ENCODE measurements at regions not wholly inside any gene's neighbourhood (a gene's known extent, or its start where the extent isn't known, plus 50 kb on each side); places are given as distances from the start of the nearest gene placed in this dataset.

DNA sequence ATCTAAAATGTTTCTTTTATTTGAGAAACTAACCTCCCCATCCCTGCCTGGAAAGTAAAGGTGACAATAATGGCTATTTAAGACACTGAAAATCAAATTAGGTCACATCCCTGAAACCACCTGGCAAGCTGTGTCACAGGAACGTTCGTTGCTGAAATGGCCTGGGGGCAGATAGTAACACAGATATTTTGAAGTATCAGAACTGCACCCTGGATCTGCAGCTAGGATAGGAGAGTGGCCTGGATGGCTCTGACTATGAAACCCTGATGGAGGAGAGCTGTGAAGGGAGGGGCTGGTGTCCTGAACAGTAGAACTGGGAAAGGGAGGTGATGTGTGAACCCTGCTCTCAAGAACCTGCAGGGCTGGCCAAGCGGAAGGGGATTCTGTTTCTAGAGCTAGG lies 648.3 kb upstream of the CFAP20DC start:
- DNase-seq = no peak

DNA sequence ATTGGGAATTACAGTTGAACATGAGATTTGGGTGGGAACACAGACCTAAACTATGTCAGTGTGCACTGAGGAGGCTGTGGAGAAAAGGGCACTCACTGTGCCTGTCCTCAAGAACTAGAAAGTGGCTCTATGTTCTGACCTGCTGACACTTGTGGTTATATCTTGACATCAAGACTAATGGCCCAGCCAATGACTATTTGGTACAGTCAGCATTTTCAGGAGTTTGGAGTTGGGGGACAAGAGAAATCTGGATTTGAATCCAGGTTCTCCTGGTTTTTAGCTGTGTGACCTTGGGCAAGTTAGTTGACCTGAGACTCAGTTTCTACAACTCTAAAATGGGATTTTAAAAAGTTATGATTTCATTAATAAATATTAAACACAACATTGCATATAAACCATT lies 647.0 kb upstream of the CFAP20DC start:
- no peak for DNase-seq

DNA sequence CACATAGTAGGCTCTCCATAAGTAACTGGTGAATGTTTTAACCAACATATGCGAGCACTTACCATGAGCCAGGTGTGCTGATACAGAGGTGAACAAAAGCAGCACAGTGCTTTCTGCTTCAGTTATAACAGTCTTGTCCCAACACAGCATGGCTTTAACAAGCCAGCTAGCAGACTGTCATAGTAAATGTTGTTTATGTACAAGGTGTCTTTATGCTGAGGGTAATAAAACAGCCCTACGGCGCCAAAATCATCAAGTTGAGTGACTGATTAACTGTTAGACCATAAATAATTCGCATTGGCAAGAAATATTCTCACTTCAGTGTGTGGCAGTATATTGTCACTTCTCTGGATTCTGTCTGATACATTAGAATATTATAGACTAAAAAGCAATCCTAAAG lies 646.0 kb upstream of the CFAP20DC start:
- no peak for DNase-seq

DNA sequence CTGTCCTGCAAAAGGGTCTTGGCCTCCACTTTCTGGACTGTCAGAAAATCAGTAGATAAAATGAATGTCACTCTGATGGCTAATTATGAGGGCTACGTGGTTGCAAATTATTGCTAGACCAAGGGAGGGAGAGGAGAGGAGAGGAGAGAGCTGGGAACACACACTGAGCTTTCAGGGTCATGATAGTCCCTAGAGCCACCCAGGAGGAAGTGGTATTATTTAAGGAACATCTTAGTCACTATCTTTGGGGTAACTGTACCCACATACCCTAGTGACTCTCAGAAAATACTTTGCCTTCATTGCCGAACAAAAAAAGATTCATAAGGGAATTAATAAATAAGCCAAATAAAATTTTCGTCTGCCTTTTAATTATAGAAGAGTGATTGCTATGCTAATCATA lies 642.3 kb upstream of the CFAP20DC start:
- DNase-seq = no peak

DNA sequence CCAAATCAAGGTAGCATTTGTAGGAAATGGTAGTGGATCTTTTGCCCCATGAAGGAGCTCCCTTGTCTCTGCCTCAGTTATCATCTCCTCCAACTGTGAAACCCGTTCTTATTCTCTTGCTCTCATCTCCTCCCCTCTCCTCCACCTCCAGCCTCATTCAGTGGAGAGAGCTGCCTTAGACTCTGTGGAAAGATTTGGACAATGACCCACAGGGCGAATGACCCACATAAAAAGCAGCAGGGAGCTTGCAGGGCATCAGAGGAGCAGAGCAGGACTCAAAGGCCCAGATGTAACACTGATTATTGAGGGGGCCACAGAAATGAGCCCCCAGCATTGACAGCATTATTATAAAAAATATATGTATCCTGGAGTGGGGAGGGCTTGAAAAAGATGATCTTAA lies 641.1 kb upstream of the CFAP20DC start:
- no peak for DNase-seq

DNA sequence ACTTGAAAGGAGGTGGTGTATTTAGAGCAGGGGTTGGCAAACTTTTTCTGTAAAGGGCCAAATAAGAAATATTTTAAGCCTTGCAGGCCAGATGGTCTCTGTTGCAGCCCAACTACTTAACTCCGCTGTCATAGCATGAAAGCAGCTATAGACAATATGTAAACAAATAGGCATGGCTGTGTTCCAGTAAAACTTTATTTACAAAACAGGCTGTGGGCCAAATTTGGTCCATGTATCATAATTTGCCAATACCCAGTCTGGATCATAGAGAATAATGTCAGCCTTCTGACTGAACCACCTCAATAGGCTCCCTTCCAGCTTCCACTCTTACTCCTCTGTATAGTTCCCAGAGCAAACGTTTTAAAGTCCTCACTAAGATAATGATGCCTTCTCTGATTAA lies 638.8 kb upstream of the CFAP20DC start:
- DNase-seq = no peak

DNA sequence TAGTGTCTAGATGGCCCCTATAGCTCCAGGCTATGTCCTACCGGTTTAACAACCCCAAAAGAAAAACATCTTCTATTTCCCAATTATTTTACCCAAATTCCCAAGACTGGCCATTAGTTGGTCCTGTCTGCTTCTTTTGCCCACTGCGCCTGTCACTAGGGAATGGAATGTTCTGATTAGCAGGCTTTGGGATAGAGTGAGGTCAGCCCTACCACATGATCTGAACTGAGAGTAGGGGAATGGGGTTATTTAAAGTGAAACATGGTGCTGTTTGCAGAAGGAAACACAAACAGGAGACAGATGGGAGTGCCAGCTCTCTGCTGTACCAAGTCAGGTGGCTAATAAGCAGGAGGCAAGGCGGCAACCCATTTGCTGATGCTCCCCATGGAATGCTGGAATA lies 635.6 kb upstream of the CFAP20DC start:
- no peak for DNase-seq

DNA sequence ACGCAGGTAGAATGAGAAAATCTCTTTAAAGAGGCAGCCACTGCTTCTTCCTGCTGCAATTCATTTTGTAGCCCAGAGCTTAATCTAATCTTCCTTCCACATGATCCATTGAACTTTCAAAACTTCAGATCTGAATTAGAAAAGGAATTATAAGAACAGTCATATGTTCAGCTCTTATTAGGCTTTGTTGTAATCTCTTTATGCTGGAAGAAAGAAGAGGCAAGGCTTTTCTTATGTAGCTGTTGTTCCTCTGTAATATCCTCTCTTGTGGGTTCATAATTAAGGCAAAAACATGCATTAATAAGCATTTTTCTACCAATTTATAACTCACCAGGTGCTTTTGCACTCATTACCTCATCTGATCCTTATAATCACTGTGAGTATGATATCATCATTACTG lies 634.9 kb upstream of the CFAP20DC start:
- DNase-seq = no peak

DNA sequence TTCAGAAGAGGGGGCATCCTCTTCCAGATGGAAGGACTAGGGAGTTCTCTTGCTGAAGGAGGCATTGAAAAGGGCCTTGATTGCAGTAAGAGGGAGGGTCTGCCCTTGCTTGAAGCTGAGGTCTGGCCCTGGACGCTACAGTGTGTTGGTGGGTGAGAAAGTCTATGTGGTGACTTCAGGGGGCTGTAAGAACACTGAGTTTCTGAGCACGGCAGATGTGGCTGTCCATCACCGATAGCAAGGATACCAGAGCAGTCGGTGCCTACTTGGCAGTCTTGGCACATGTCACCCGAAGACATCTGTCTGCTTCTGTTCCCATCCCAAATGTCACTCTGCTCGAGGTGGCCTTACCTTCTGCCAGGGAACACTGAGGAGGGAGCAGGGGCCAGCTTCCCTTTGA lies 631.1 kb upstream of the CFAP20DC start:
- DNase-seq = no peak

DNA sequence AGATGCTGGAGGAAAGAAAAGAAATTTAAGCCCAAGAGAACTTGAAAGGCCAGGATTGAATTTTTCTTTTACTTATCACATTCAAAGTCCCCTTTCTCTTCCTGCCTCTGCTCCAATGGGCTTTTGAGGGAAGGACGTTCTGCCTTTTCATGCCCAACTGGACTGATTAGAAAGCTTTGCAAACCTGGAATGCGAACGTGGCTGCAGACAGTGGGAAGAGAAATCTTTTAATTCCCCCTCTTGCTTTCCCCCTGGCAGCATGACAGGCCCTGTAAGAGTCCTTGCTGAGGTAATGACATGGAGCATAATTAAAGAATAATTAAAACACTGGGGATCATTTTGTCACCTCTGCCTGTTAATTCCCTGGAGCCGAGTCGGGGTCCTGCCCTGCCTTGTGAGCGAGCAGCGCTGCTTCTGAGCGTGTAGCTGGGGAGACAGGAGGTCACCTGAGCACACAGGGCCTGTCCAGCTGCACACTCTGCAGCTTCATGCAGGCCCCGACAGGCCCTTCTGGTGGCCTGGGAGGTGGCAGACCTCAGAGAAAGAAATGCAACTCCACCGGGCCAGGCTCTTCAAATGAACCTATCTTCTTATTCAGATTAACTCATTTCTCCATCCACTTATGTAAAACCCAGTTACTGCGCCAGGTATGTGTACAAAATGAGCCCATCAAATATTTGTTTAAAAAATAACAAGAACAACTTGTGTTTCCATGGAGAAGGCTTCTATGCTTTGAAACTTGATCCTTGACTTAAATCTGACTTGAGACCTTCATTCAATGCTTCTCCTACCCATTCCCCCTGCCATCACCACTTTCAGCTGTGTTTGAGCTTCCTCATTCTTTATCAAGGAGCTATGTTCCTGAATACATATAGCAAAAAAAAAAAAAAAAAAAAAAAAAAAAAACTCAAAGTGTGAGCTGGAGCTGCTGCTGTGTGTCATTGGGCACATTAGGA lies 628.2 kb upstream of the CFAP20DC start:
- peak; percentile 45 for DNase-seq

DNA sequence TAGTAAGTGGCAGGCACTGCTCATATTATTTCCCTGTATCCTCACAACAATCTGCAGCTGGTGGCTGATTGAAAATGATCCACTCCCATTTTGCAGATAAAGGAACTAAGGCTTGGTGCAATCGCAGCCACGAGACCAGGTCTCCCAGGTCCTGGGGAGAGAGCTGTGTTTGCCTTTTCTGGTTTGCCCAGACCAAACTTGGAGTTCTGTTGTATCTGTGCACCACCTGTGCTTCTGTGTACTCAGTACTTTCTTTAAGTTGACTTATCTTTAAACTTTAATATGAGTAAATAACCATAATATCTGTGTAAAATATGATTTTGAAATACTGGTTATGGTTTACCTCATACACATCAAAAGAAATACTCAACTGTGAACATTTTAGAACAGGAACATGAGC lies 625.7 kb upstream of the CFAP20DC start:
- DNase-seq = no peak

DNA sequence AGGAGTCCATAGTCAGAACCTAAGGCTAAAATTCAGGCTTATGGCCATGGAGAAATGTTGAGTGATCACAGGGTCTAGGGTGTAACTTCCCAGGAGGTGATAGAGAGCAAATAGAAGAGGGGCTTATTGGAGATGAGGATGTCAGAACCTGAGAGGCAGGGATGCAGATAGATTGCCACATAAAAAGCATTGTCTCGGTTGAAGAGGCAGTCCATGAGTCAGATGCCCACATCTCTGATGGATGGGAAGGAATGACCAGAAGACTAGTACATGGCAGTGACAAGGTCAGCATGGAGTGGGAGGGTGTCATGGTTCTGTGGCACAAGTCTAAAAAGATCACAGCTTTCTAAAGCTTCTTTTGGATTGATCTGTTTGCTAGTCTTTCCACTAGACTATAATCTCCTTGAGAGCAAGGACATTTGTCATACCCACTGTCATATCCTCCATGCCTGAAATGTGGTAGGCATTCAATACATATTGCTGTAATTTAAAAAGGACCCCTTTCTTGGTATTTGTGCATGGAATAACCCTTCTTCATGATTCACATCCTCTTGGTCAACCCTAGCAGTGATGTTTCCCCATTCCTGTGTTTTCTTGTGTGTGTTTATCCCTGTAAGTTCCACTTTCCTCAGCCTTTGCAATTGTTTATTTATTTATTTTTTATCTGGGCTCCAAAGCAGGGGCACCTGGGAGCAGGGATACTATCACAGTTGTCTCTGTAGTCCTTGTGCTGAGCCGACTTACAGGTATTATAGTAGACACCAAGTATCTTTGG lies 613.4 kb upstream of the CFAP20DC start:
- DNase-seq = no peak

DNA sequence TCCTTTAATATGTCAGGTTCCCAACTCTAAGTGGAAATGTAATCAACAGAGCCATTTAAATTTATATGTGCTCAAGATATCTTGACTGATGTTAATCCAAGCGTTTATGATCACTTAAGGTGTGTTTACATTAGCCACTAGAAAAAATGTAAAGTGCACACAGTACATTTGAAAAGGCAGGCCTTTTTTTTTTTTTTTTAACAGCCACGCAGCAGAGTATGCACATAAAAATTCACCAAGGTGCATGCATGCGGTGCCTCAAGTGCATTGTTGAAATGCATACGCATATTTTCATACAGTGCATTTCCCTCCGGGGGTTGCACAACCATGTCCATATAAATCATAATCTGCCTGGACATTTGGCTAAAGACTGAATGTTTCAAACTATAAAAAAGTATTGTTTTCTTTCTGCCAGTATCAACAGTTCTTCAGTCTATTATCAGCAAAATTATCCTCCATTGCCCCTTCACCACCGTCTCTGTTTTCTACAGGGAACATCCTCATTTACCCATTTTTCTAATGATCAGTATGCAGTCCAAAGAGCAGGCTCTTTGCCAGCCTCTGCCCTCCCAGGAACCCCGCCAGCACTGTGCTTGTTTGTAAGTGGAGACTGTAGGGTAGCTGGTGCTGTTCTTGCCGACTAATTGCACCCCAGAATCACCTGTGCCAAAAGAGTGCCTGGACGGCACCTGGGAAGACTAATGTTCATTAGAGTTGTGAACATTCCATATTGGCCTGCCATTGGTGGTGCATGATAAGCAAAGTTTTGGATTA lies 611.2 kb upstream of the CFAP20DC start:
- DNase-seq = peak; percentile 41

DNA sequence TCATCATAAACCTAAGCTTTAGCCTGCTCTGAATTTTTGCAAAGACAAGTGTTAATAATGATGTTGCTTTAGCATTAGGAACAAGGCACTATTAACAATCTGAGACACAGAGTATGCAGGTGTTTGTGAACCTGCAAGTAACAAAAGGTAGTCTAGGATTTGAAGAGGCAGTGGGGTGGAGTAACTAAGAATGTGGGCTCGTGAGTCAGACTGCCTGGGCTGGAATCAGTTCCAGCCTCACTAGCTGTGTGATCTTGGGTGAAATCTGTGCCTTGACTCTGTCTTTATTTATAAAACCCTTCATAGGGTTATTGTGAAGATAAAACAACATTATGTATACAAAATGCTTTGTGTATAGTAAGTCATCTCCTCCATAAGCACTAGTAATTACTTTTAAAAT lies 610.6 kb upstream of the CFAP20DC start:
- DNase-seq = no peak

DNA sequence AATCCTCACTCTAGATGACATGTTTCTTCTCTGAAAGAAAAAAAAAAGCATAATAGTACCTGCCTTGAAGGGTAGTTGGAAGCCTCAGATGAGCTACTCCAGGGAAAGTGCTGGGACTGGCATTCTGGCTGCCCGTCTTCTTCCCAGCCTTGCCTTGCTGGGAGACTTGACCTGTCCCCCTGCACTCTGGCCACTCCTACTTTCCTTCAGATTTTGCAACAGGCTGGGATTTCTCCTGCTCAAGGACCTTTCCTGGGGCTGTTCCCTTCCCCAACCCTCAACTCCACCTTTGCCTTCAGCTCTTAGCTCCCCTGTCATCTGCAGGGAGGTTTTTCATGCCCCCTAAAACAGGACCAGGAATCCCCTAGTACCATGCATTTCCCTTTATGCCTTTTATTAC lies 609.9 kb upstream of the CFAP20DC start:
- no peak for DNase-seq

DNA sequence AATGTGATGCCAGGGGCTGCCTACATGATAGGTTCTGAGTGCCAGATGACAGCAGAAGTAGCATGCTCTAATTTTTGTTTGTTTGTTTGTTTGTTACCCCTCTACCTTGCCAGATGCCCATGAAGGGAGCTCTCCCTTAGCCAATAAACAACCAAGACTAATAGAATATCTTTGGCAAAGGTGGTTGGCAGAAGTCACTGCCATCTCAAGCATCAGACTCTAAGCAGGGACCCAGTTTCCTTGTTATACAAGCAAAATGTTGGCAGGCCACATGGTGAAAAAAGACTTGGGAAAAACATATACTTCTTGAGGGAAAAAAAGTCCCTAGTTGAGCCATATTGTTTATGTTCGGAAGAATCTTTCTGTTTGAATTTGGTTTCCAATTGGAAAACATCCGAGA lies 609.0 kb upstream of the CFAP20DC start:
- DNase-seq = no peak

DNA sequence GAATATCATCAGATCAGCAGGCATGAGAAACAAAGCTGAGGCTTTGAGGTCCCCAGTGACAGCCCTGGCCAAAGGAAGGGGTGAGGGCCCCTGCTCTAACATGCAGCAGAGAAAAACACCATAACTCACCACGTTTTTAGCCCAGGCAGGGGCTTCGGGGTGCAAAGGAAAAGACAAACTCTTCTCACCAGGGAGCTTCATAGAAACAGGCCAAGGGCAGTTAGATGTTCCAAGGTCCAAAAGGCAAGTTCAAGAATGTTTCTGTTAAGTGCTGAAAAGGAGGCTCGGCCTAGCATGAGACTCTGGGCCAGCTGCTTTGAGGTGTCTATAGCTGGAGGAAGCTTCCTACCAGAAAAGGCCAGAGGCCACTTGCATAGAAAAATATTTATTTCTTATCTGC lies 608.4 kb upstream of the CFAP20DC start:
- no peak for DNase-seq

DNA sequence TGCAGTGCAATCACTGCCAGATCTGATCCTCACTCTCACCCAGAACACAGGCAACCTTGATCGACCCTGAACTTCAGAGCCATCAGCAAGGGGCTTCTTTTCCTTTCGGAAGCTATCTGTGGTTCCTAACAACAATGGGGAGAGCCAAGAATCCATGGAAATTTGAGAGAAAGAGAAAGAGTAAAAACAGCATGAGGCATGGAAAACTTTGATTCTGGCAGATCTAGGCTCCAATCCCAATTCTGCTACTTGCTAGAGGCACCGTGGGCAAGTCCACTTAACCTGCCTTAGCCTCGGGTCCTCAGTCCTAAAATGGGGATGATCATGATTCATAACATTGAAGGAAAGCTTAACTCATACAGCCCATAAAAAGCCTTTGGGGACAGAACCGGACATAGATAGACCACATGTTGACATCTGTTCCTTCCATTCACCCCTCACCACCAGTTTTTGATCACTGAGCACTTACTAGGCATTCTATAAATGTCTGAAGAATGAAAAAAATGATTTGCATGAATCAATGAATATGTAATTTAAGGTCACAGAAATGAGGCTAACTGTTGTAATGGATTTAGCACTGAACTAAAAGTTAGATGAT lies 605.7 kb upstream of the CFAP20DC start:
- no peak for DNase-seq

DNA sequence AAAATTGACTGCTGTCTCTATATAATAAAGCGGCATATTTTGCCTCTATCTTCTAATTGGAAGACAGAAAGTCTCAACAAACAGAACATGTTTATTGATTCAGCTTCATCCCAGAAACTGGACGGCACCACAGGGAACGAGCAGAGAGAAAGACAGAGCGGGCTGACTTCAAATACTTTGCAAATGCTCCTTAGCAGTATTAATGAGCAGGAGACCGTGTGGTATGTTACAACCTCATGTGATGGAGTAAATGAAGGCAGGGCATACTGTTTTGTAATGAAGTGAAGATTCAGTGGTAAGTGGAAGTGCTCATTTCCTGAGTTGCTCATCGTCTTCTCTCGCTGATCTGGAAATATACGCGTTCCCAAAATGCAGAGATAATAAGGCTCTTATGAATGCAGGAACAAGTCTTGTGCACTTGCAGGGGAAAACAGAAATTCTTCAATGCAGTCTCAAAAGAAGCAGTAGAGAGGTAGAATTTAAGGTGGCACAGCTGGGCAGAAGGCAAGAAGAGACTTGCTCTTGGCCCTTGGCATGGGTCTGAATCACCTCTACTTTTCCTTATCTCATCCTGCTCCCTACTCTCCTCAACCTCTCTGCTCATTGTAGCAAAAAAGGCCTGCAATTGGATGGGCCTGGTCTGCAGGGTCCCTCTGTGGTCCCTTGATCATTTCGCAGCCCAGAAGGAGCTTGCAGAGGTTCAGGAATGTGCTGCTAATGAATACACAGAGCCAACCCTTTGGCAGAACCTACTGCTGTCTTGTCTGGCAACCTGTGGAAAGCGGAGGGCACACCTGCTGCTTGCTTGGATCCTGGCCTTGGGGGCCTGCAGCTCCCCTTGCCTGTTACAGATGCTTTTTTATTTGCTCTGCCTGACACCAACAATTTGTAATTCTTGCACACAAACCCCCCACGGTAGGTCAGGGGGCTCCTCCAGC lies 604.9 kb upstream of the CFAP20DC start:
- DNase-seq = no peak

DNA sequence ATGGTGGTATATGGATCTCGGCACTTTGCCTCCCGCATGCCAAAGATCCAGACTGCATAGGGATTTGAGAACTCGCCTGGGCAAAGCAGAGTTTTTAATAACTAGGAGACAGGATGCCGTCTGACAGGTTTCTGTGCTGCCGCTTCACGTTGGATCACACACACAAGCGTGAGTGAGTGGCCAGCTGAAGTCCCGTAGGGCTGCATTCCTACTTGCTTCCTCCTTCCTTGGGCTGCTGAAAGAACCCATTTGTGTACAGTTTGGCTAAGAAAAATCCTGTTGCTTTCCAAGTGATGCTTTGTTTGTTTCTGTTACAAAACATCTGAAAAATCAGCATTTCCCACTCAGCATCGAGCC lies 604.3 kb upstream of the CFAP20DC start:
- DNase-seq = no peak

DNA sequence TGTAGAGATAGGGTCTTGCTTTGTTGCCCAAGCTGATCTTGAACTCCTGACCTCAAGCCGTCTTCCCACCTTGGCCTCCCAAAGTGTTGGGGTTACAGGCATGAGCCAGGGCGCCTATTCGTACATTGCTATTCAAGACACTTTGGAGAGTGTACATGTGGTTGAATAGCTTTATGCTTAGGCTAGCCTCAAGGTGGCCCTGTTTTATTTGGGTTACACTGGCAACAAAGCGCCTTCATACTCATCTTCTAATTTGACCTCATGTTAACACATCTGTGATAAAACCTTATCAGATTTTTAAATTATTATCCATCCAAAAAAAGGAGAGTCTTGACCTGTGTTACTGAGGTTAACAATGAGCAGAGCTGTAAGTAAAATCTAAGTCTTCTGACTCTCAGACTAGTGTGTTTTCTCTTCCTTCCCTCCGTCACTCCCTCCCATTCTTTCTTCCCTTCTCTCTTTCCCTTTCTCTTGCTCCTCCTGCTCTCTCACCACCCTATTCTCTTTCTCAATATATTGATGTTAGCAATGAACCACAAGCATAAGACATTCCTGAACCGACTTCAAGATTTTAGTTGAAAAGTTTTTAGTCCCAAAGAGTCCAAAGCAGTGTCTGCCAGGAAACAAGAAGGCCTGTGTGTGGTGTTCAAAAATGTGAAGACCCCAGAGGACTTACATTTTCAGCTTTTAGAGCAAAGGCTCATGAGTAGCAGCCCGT lies 603.7 kb upstream of the CFAP20DC start:
- no peak for DNase-seq

Measured in NCI-H2029 (cell line).